ENCODE measurements at regions not wholly inside any gene's neighbourhood (a gene's known extent, or its start where the extent isn't known, plus 50 kb on each side); places are given as distances from the start of the nearest gene placed in this dataset.

DNA sequence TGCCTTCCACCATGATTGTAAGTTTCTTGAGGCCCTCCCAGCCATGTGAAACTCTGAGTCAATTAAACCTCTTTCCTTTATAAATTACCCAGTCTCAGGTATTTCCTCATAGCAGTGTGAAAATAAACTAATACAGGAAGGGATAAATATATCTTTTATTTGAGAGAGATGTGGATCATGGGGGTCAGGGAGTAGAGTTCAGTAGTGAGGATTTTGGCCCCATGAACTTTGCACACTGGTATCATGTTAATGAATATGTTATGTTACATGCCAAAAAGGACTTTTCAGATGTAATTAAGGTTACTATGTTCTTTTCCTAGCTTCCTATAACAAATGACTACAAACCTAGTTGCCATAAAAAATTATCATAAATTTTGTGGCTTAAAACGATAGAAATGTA lies 1393.7 kb downstream of the DSC3 start:
- Histone ChIP-seq H3K27me3 (ENCODE audit: control insufficient read depth, low read length) (no peaks in the 10 kb centered on the region), H3K9me2 (replicated peaks; ENCODE audit: control insufficient read depth, low read length) (no peaks in the 10 kb centered on the region), H3F3A (ENCODE audit: control insufficient read depth, insufficient read depth) (no peaks in the 10 kb centered on the region), H3K4me3 (ENCODE audit: low read length) (no peak overlapping the region), H3K4me2 (ENCODE audit: low read length) (no peak overlapping the region), H4K20me1 (ENCODE audit: control insufficient read depth, insufficient read depth, low read depth, low read length) (no peaks in the 10 kb centered on the region), H3K4me1 (ENCODE audit: control insufficient read depth, low read length) (no peaks in the 10 kb centered on the region), H3K79me2 (ENCODE audit: control insufficient read depth, low read length) (no peaks in the 10 kb centered on the region), H3K36me3 (ENCODE audit: control insufficient read depth, low read length) (no peaks in the 10 kb centered on the region), H3K9me3 (ENCODE audit: control insufficient read depth, insufficient read depth, low read length) (no peaks in the 10 kb centered on the region), H3K27ac (ENCODE audit: low read depth, low read length) (no peak overlapping the region)
- no peak for TF ChIP-seq EZH2phosphoT487 (IDR thresholded peaks at IDR 0.05; ENCODE audit: borderline replicate concordance, low read length)

DNA sequence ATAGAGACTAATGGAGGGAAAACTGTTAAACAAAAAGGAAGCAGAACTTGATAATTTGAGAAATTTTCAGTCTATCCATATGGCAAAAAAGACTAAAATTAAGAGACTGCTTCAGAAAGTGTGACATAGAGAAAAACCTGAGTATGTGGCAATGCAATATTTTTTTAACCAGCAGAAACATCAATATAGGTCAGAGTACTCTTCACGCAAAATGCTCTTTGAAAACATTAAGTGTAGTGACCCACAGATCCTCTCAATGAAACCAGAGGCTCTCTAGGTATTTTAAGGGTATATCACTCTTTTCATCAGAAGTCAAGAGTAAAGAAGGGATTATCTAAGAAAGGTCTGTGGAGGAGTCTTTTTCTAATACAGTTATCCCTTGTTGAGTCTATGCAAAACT lies 1394.8 kb downstream of the DSC3 start:
- Histone ChIP-seq H3K9me3 (ENCODE audit: control insufficient read depth, insufficient read depth, low read length) (no peaks in the 10 kb centered on the region), H3K27ac (ENCODE audit: low read depth, low read length) (no peak overlapping the region)
- TF ChIP-seq, protein P1, sequence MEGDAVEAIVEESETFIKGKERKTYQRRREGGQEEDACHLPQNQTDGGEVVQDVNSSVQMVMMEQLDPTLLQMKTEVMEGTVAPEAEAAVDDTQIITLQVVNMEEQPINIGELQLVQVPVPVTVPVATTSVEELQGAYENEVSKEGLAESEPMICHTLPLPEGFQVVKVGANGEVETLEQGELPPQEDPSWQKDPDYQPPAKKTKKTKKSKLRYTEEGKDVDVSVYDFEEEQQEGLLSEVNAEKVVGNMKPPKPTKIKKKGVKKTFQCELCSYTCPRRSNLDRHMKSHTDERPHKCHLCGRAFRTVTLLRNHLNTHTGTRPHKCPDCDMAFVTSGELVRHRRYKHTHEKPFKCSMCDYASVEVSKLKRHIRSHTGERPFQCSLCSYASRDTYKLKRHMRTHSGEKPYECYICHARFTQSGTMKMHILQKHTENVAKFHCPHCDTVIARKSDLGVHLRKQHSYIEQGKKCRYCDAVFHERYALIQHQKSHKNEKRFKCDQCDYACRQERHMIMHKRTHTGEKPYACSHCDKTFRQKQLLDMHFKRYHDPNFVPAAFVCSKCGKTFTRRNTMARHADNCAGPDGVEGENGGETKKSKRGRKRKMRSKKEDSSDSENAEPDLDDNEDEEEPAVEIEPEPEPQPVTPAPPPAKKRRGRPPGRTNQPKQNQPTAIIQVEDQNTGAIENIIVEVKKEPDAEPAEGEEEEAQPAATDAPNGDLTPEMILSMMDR (IDR thresholded peaks at IDR 0.05; ENCODE audit: low read depth, low read length, poor library complexity, severe bottlenecking): no peak

DNA sequence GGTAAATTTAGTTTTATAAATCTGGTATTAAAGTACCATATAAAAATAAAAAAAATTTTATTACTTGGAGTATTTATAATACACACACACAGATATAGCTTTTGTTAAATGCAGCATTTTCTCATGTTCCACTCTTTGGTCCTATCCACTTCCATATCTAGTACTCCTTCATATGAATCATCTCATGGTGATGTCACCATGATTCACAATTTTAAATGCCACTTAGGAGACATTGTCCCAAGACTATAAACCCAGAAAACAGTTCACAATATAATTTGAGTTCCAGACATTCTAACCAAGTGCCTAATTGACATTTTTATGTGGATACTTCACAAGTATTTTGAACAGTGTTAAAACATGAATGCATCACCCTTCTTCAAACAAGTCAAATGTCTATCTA lies 1398.3 kb downstream of the DSC3 start:
- no peaks in the 10 kb centered on the region for H3K4me1 ChIP-seq (ENCODE audit: control insufficient read depth, low read length)

More for the DNA sequence above, 1394.8 kb downstream of the DSC3 start:
- Histone ChIP-seq H3F3A (ENCODE audit: control insufficient read depth, insufficient read depth) (no peaks in the 10 kb centered on the region), H3K4me1 (ENCODE audit: control insufficient read depth, low read length) (no peaks in the 10 kb centered on the region), H3K27me3 (ENCODE audit: control insufficient read depth, low read length) (no peaks in the 10 kb centered on the region), H3K9me2 (replicated peaks; ENCODE audit: control insufficient read depth, low read length) (no peaks in the 10 kb centered on the region), H3K36me3 (ENCODE audit: control insufficient read depth, low read length) (no peaks in the 10 kb centered on the region), H4K20me1 (ENCODE audit: control insufficient read depth, insufficient read depth, low read depth, low read length) (no peaks in the 10 kb centered on the region), H3K4me3 (ENCODE audit: low read length) (no peak overlapping the region), H3K79me2 (ENCODE audit: control insufficient read depth, low read length) (no peaks in the 10 kb centered on the region), H3K4me2 (ENCODE audit: low read length) (no peak overlapping the region)

DNA sequence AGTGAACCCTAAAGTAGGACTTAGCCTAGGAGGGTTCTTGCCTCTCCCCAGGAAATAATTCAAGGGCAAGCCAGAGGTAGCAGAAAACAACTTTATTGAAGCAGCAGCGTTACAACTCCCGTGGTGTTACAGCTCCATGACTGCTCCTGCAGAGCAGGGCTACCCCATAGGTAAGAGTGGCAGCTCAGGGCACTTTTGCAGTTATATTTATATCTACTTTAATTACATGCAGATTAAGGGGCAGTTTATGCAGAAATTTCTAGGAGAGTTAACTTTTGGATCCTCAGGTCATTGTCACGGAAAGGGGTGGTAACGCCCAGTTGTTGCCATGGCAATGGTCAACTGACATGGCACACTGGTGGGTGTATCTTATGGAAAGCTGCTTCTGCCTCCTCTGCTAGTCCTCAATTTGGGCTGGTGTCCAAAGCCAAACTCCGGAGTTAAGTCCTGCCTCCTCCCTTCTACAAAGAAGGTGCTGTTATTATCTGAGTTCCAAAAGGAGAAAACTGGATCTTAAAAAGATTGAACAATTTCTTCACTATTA lies 1413.0 kb downstream of the DSC3 start:
- no peaks in the 10 kb centered on the region for H3K36me3 ChIP-seq (ENCODE audit: control insufficient read depth, low read length)
- no peak overlapping the region for H3K27ac ChIP-seq (ENCODE audit: low read depth, low read length)
- no peak overlapping the region for H3K4me3 ChIP-seq (ENCODE audit: low read length)
- H3K4me1 ChIP-seq (ENCODE audit: control insufficient read depth, low read length): no peaks in the 10 kb centered on the region
- H3F3A ChIP-seq (ENCODE audit: control insufficient read depth, insufficient read depth): no peaks in the 10 kb centered on the region
- H3K9me2 ChIP-seq (replicated peaks; ENCODE audit: control insufficient read depth, low read length): no peaks in the 10 kb centered on the region
- no peaks in the 10 kb centered on the region for H3K79me2 ChIP-seq (ENCODE audit: control insufficient read depth, low read length)
- H4K20me1 ChIP-seq (ENCODE audit: control insufficient read depth, insufficient read depth, low read depth, low read length): no peaks in the 10 kb centered on the region
- no peak for TF ChIP-seq EZH2phosphoT487 (IDR thresholded peaks at IDR 0.05; ENCODE audit: borderline replicate concordance, low read length)
- TF ChIP-seq, protein P1 (IDR thresholded peaks at IDR 0.05; ENCODE audit: low read depth, low read length, poor library complexity, severe bottlenecking): no peak
- H3K27me3 ChIP-seq (ENCODE audit: control insufficient read depth, low read length): no peaks in the 10 kb centered on the region
- H3K4me2 ChIP-seq (ENCODE audit: low read length): no peak overlapping the region
- no peaks in the 10 kb centered on the region for H3K9me3 ChIP-seq (ENCODE audit: control insufficient read depth, insufficient read depth, low read length)

More for the DNA sequence above, 1398.3 kb downstream of the DSC3 start:
- Histone ChIP-seq H3K4me3 (ENCODE audit: low read length) (no peak overlapping the region), H3K79me2 (ENCODE audit: control insufficient read depth, low read length) (no peaks in the 10 kb centered on the region), H4K20me1 (ENCODE audit: control insufficient read depth, insufficient read depth, low read depth, low read length) (no peaks in the 10 kb centered on the region), H3K4me2 (ENCODE audit: low read length) (no peak overlapping the region), H3F3A (ENCODE audit: control insufficient read depth, insufficient read depth) (no peaks in the 10 kb centered on the region), H3K27ac (ENCODE audit: low read depth, low read length) (no peak overlapping the region), H3K36me3 (ENCODE audit: control insufficient read depth, low read length) (no peaks in the 10 kb centered on the region), H3K9me3 (ENCODE audit: control insufficient read depth, insufficient read depth, low read length) (no peaks in the 10 kb centered on the region), H3K9me2 (replicated peaks; ENCODE audit: control insufficient read depth, low read length) (no peaks in the 10 kb centered on the region), H3K27me3 (ENCODE audit: control insufficient read depth, low read length) (no peaks in the 10 kb centered on the region)
- TF ChIP-seq, protein P1 (IDR thresholded peaks at IDR 0.05; ENCODE audit: low read depth, low read length, poor library complexity, severe bottlenecking): no peak
- TF ChIP-seq EZH2phosphoT487 (IDR thresholded peaks at IDR 0.05; ENCODE audit: borderline replicate concordance, low read length): no peak

All from DOHH2 (cell line).